Brain microvascular endothelial cell (primary cell): ENCODE measurements at regions not wholly inside any gene's neighbourhood (a gene's known extent, or its start where the extent isn't known, plus 50 kb on each side); places are given as distances from the start of the nearest gene placed in this dataset.

Source experiments
- DNase-seq: peaks from one replicate; pipeline ENCODE4 v3.0.0-alpha.2; 2020
- H3K27ac ChIP-seq: fragments of 250-450 bp; sonication (Bioruptor Pico); 2 replicates; pipeline ENCODE4 v1.5.1; 2020; ENCODE audit warnings: mild to moderate bottlenecking, moderate library complexity
- H3K27me3 ChIP-seq: fragments of 250-450 bp; sonication (Bioruptor Pico); replicated peaks from 2 replicates; pipeline ENCODE4 v1.5.1; 2020; ENCODE audit warnings: mild to moderate bottlenecking
- H3K36me3 ChIP-seq: fragments of 250-450 bp; sonication (Bioruptor Pico); replicated peaks from 2 replicates; pipeline ENCODE4 v1.5.1; 2020; ENCODE audit warnings: mild to moderate bottlenecking
- H3K4me3 ChIP-seq: 2 replicates; pipeline ENCODE4 v1.5.1; 2011; ENCODE audit warnings: low read depth, mild to moderate bottlenecking, control low read depth, low read length, moderate library complexity
- CTCF ChIP-seq: IDR thresholded peaks from 2 replicates; pipeline ENCODE4 v1.5.1; 2011; ENCODE audit warnings: low read depth, mild to moderate bottlenecking, moderate library complexity, low read length, control low read depth, inconsistent platforms; ENCODE audit errors: missing control alignments
- in situ Hi-C: cut with HindIII; loops from 2 replicates; pipeline ENCODE4 v1.10.0; 2017; ENCODE audit warnings: low sequenced_read_pairs, low pct_ligation_motif_present

GRCh38 chr18:7436166-7436565 is 130.9 kb upstream of the PTPRM start:
- Histone ChIP-seq H3K36me3 (no peaks in the 10 kb centered on the region), H3K27me3 (no peaks in the 10 kb centered on the region), H3K4me3 (no peak overlapping the region), H3K27ac (no peak overlapping the region)
- in situ Hi-C loops = no loop called here
- no peak for TF ChIP-seq CTCF
- no peak for DNase-seq

GRCh38 chr18:7437870-7438269 is 129.2 kb upstream of the PTPRM start:
- Histone ChIP-seq H3K4me3 (no peak overlapping the region), H3K36me3 (no peaks in the 10 kb centered on the region), H3K27ac (no peak overlapping the region), H3K27me3 (no peaks in the 10 kb centered on the region)
- no peak for TF ChIP-seq CTCF
- in situ Hi-C loops = no loop called here
- no peak for DNase-seq

- in situ Hi-C loops = no loop called here
- H3K27me3 ChIP-seq = no peaks in the 10 kb centered on the region
- TF ChIP-seq CTCF = no peak
- no peak overlapping the region for H3K27ac ChIP-seq
- H3K4me3 ChIP-seq = no peak overlapping the region
- no peaks in the 10 kb centered on the region for H3K36me3 ChIP-seq
- DNase-seq = no peak
These were observed 128.5 kb upstream of the PTPRM start for GRCh38 chr18:7438646-7439045.

- Histone ChIP-seq H3K27me3 (no peaks in the 10 kb centered on the region), H3K4me3 (no peak overlapping the region), H3K27ac (no peak overlapping the region), H3K36me3 (no peaks in the 10 kb centered on the region)
- DNase-seq = peak; percentile 15
- no peak for TF ChIP-seq CTCF
- in situ Hi-C loops = no loop called here
These were observed 119.6 kb upstream of the PTPRM start for GRCh38 chr18:7447318-7448028.

GRCh38 chr18:7452331-7452730 is 114.8 kb upstream of the PTPRM start:
- Histone ChIP-seq H3K27ac (no peak overlapping the region), H3K4me3 (no peak overlapping the region), H3K27me3 (no peaks in the 10 kb centered on the region), H3K36me3 (no peaks in the 10 kb centered on the region)
- peak; percentile 85 for TF ChIP-seq CTCF
- in situ Hi-C loops = no loop called here
- DNase-seq = peak; percentile 5

- H3K4me3 ChIP-seq = no peak overlapping the region
- no peaks in the 10 kb centered on the region for H3K36me3 ChIP-seq
- in situ Hi-C loops = no loop called here
- H3K27me3 ChIP-seq = no peaks in the 10 kb centered on the region
- no peak for DNase-seq
- no peak overlapping the region for H3K27ac ChIP-seq
- TF ChIP-seq CTCF = no peak
These were observed 112.7 kb upstream of the PTPRM start for GRCh38 chr18:7454429-7454828.
